ENCODE measurements at regions not wholly inside any gene's neighbourhood (a gene's known extent, or its start where the extent isn't known, plus 50 kb on each side); places are given as distances from the start of the nearest gene placed in this dataset.

- no peak for TF ChIP-seq GABPA (IDR thresholded peaks at IDR 0.05; ENCODE audit: borderline replicate concordance, insufficient read depth, low read length)
- no peak for TF ChIP-seq CTBP2 (IDR thresholded peaks at IDR 0.05; ENCODE audit: borderline replicate concordance, insufficient read depth, insufficient read length, low read length)
Measured at GRCh38 chr4:155544547-155544946, 122.1 kb upstream of the GUCY1A1 start (continued).

Data from H1 (cell line).